GM19463 (cell line): ENCODE measurements at regions not wholly inside any gene's neighbourhood (a gene's known extent, or its start where the extent isn't known, plus 50 kb on each side); places are given as distances from the start of the nearest gene placed in this dataset.

Source experiments
- ATAC-seq: cut with Tn5 transposase; IDR thresholded peaks from one replicate; pipeline ENCODE4 v1.9.1; 2021; ENCODE audit warnings: mild to moderate bottlenecking, moderate library complexity; ENCODE audit not compliant: unreplicated experiment

DNA sequence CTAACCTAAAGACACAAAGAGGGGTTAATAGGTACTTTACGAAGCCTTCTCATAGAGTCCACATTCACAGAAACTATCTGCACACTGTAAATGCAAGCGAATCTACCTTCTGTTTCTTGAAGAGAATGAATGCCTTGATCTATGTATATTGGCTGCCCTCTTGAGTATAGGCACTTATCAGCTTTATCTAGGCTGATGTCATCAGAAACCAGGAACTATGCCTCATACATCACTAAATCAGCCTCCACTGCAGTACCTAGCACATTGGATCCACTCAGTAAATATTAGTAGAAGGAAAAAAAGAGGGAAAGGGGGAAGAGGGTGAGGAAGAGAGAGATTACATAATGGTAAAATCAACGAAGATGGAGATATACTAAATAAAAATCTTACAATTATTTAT lies 477.1 kb downstream of the CAAP1 start:
- no peak for ATAC-seq

DNA sequence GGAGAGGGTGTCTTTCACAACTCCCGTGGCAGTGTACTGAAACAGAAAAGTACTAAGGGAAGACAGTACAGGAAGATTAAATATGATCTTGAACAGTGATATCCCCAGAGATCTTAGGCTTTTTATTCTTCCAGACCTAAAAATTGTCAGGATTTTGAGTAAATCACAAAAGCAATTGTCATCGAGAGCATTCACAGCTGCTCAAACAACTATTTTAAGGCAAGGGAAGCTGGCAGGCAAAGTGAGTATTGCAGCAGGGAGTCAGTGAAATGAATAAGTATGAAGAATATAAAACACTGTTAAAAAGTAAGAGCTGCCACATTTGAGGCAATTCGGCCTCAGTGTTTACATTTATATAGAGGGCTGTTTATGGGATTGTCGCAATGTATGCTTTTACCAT lies 479.0 kb downstream of the CAAP1 start:
- no peak for ATAC-seq

DNA sequence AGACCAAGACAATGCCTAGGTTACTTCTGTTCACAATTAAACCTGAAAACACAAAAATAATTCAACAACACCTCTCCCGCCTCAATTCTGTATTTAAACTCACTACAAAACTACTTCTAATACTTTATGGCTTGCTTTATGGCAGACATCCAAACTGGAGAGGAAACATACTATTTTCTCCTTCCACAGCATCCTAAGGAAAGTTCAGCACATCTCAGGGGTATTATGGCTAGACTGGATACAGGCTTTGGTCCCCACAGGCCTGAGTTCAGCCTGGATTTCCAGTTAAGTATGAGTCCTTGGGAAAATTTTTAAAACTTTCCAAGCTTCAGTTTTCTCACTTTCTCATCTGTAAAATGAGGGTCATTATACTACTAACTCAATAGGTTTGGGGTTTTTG lies 480.2 kb downstream of the CAAP1 start:
- ATAC-seq, result no peak

DNA sequence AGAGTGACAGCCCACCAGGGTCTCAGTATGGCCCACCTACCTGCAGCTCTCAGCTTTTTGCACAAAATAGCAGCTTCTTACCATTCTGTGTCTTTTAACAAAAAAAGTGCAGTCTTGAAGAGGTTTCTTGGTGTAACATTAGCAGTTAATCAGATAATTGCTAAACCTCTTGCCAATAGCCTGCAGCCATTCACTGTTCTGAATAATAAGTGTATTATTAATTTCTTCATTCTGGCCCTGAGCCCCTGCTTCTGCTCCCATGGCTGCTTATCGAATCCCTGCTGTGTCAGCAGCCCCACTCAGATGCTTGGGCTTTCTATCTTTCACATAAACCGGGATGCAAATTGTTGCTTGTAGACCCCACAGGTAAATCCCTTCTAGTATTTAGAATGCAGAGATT lies 485.9 kb downstream of the CAAP1 start:
- no peak for ATAC-seq

DNA sequence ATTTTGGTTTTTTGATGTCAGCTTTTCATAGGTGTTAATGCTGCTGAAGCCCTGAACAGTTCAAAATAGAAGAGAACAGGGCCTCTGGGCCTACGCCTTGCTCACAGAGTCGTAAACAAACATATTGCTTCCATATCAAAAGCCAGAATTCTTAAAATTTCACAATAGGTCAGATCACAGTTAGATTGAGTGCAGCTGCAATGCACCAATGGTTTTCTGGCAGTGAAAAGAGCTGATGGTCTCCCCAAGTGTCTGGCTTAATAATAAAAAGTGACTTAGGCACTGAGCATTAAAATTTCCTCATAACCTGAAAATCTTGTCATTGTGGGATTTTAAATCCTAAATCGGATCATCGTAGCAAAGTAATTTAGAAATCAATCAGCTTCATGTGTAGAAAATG lies 493.0 kb downstream of the CAAP1 start:
- no peak for ATAC-seq

DNA sequence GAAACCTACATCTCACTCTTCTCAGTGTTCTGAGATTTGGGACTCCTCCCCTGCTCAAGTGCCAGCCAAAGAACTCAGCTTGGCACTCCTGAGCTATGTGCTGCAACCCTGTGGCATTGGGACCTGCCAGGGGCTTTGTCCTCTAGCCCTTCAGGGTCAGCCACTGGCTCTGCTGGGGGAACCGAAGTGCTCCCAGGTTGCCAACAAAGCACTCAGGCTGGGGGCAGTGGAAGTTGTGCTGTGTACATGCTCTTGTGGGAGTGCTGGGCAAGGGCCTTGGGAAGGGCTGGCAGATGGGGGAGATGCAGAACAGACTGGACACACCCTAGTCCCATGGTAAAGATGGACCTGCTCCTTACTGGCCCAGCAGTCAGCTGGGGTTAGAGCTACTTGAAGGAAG lies 498.6 kb downstream of the CAAP1 start:
- no peak for ATAC-seq

DNA sequence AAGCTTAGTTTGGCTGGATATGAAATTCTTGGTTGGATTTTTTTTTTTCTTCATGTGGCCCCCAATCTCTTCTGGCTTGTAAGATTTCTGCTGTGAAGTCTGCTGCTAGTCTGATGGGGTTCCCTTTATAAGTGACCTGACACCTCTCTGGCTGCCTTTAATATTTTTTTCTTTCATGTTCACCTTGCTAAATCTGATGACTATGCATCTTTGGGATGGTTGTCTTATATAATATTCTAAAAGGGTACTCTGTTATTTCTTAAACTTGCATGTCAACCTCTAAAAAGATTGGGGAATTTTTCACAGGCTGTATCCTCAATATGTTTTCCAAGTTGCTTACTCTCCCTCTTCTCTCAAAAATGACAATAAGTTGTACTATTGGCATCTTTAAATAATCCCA lies 500.0 kb downstream of the CAAP1 start:
- ATAC-seq, result no peak

DNA sequence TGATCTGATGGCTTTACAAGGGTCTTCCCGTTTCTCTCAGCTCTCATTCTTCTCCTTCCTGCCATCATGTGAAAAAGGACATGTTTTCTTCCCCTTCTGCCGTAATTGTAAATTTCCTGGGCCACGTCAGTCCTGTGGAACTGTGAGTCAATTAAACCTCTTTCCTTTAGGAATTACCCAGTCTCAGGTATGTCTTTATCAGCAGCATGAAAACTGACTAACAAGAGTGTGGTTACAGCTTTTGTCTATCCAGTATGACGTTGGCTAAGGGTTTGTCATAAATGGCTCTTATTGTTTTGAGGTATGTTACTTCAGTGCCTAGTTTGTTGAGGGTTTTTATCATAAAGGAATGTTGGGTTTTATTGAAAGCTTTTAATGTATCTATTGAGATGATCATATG lies 501.6 kb downstream of the CAAP1 start:
- no peak for ATAC-seq

DNA sequence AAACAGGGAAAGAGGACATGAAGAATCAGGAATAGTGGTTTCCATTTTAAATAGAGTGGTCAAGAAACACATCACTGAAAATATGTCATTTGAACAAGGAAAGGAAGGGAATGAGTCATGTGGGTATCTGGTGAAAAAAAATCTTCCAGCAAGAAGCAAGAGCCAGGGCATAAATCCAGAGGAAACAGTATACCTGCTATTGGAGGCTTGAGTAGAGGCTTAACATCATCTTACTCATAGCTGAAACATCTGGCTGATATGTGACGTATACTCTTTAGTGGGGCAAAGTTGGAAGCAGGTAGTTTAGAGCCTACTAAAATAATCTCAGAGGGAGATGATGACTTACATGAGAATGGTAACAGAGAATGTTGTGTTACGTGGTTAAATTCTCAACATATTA lies 517.2 kb downstream of the CAAP1 start:
- ATAC-seq, result no peak

DNA sequence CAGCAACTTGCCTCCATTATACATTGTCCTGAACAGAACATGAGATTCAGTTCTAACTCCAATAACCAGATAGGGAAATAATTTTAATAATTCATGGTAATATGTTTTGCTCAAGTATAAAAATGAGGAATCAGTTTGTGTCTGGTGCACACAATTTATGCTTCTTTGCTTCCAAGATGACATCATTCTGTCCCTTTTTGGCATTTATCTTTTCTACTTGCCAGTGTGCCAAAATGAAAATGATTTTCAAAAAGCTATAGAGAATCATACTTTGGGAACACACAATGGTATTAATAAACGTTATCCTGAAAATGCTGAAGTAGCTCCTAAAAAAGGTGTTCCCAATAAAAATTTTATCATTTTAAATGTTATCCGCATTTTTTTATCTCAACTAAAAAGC lies 519.0 kb downstream of the CAAP1 start:
- no peak for ATAC-seq

DNA sequence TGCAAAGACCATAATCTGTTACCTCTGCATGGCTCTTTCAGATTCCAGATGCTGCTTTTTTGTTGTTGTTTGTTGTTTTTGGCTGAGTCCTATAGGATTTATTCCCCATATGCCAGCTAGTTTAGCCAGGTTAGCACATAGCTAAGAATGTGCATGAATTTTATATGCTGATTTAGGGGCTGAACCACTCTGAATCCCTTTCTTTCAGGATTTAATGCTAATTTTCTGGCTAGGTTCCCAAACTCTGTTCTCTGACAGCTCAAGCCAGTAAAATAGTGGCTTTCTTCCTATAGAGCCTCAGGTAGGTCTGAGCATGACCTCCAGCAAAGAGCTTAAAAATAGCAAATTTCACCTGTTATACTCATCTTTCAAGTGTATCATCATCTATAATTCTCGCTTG lies 521.4 kb downstream of the CAAP1 start:
- ATAC-seq, result no peak

DNA sequence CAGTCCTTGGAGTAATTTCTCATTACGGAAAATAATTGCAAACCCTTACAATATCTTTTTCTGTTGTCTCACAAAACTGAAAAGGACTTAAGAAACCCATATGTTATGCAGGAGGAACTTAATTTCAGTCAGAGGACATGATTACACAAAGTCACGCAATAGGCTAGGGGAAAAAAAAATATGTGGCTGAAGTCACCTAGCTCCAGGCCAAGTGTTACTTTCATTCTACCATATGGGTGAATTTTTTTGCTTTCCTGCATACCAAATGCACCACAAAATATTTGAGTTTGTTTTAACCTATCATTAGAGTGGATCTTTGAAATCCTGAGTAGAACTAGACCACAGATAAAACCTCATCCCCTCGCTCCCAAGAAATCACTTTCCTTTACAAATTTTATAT lies 523.5 kb downstream of the CAAP1 start:
- no peak for ATAC-seq

DNA sequence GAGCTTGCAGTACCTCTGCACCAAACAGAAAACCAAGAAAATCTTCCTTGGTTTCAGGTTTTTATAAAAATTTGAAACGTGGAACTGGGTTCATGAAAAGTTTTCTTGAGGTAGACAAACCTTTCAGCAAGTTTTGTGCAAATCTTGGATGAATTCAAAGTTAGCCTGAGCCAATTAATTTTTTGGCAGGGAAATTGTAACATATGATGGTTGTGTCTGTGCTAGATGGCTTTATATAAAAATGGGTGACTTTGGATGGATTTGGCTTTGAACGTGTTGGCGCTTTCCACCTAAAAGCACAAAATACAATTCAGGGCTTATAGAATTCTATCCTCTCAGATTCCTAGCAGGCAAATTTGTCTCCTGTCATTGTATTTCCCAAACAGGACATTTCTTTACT lies 524.4 kb downstream of the CAAP1 start:
- ATAC-seq, result no peak

DNA sequence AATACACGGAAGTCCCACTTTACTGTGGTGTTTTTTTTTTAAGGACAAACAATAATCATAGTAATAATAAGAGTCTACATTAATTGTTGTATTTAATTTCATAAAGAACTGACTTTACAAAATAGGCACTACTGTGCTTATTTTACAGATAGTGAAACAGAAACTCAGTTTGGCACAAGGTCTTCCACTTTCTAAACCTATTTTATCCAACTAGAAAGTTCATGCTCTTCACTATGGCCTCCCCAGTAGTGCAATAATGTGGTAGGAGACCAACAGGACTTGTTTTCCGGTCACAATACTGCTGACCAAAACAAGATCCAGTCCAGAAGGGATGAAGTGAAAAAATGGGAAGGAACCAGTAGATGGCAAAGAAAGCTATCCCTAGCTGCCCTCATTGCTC lies 531.6 kb downstream of the CAAP1 start:
- no peak for ATAC-seq

DNA sequence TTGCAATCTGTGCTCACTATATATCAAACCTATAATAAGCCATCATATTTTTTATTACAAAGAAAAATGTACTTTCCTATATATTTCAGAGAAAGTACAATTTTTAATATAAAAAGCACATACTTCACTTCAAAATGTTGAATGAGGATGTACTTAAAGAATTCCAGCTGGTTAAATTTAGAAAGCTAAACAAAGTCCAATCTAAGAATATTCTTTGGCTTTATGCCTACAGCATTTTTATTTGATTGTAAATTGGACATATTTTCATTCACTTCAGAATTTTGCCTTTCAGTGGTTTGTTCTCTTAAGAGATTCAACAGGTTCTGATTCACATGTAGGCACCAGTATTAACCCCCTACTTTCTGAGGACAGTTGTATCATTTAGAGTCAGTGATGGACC lies 533.8 kb downstream of the CAAP1 start:
- ATAC-seq, result no peak

DNA sequence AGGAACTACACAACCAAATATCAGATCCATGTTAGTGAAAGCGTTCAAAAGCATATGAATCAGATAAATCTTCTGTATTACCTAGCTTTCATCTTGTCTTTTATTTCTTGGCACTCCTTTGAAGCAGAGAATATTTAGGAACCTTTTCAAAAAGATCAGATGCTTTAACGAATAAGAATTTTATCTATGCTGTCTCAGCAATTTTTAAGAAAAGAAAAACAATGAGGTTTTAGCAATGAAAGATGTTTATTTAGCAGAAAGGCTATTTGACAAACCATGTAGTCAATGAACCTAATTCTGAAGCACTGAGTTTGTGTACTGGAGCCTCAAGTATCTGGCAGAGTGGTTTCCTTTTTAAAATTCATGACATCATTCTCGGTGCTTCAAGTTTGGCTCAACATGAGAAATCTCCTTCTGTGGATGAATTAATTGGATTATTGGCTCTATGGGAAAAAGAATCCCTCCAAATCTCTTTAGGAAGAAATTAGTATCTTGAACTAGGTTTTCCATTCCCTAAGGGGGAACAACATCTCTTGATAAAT lies 534.7 kb downstream of the CAAP1 start:
- no peak for ATAC-seq

DNA sequence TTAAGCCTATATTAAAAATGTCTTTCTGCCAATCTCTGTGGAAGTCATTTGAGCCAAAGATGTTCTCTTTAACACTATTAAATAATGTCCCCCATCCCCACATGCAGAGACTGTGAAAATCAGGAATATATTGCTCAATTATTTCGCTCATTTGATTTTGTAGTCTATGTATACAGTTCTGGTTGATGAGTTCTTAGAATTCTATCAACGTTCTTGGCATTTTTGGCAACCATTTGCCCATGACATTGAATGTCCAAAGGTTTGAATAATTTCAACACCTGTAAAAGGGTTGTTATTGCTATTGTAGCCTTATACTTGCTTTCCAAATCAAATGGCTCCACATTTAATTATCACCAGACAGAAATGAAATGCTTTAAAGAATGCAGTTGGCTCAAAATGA lies 536.1 kb downstream of the CAAP1 start:
- no peak for ATAC-seq

DNA sequence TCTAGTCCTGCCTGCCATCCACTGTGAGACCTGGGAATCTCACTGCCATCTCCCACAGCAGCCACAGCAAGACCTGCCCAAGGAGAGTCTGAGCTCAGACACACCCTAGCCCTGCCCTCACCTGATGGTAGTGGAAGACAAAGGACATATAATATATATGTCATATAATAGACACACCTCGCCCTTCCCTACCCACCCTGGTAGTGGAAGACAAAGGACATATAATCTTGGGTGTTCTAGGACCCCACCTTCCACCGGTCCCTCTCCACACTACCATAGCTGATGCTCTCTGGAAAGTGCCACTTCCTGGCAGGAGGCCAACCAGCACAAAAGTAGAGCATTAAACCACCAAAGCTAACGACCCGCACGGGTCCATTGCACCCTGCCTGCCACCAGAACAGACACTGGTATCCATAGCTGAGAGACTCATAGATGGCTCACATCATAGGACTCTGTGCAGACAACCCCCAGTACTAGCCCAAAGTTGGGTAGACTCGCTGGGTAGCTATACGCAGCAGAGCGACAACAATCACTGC lies 545.6 kb downstream of the CAAP1 start:
- no peak for ATAC-seq

DNA sequence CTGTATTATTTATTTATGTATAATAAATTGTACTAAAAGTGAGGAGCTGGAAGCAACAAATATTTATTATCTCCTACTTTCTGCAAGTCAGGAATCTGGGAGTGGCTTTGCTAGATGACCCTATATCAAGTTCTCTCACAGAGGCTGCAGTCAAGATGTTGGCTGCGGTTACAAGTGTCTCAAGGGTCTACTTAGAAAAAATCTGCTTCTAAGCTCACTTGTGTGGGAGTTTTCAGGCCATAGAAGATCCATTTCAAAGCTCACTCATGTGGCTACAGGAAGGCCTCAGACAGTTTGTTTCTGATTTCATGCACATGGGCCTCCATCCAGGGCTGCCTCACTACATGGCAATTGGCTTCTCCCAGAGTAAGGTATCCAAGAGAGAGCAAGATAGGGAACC lies 551.1 kb downstream of the CAAP1 start:
- no peak for ATAC-seq

DNA sequence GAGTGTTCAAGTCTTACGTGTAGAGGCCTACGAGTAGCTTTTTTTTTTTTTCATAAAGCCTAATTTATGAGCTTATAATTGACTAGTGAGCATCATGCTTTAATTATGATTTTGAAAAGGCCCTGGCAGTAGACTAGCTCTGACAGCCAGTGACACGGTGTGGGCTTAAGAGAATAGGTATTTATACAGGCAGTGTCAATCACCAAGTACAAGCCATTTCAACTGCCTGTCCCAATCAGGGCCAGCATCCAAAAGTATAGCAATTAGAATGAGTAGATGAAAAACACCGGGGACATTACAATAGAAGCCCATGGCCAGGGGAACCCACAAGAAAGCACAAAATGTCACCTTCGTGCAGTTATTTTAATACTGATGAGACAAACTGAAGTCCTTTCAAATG lies 552.8 kb downstream of the CAAP1 start:
- no peak for ATAC-seq

DNA sequence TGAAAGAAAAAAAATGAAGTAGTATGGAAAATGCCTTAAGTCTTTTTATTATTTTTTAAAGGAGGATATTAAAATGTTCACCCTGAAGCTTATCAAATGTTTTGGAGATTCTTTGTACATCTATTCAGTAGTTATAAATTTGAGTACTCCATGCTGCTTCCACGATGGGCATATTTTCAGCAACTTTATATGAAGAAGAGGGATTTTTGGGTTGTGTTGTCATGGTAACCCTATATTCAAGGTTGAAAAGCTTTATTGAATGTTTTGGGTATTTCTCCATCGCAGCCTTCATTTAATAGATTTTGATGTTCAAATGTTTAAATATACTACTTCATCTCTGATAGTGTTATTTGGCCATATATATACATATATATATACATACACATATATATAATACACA lies 557.5 kb downstream of the CAAP1 start:
- ATAC-seq, result no peak

DNA sequence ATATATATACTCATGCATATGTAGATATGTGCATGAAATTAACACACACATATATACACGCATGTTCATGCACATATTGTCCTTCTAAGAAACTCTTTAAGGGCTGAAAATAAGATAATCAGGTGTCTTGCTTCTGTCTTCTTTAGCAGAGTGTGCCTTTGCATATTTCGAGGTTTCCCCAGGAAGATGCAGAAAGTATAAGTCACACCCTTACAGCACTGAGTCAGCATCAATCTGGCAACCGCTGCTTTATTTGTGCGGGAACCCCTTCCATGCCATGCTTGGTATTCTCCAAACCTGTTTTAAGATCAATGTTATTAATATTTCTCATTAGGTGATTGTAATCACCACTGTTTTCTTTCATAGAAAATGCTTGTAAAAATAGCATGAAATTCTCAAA lies 557.9 kb downstream of the CAAP1 start:
- ATAC-seq, result no peak

DNA sequence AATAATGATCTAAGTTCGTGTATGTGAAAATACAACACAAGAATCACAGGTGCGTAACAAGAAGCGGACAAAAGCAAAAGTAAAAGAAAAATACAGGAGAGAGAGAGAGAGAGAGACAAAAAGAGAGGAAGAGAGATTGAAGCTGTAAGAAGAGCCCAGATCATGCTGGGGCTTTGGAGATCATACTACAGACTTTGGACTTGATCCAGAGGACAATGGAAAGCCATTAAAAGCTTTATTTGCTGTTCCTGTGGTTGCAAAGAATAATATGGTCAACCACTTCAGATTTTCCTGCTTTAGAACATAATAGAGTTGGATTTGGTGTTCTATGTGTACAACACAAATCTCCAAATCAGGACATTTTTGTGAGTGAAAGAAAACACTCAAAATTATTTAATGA lies 561.4 kb downstream of the CAAP1 start:
- no peak for ATAC-seq

DNA sequence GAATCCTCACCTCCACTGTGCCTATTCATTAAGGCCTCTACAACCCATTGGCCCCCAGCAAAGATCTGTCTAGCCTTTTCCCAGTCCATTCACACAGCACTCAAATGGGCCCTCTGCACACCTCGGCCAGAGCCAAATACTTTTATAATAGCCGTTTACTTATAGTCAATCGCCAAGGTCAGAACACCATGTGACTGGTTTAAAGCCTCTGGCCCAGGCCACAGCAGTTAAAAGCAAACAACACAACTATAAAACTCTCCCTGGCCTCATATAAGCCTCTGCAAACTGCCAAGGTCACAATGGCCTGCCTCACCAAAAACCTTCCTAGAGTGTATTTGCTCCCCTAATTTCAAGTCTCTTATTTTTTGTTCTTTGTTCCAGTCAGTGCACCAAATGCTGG lies 562.6 kb downstream of the CAAP1 start:
- ATAC-seq, result no peak
